AG10803 (cell line): ENCODE measurements at regions not wholly inside any gene's neighbourhood (a gene's known extent, or its start where the extent isn't known, plus 50 kb on each side); places are given as distances from the start of the nearest gene placed in this dataset.

Experiments
- DNase-seq: peaks from one replicate; pipeline ENCODE4 v3.0.0; 2010; ENCODE audit warnings: low read depth
- H3K4me3 ChIP-seq: 2 replicates; pipeline ENCODE4 v1.5.1; 2011; ENCODE audit warnings: mild to moderate bottlenecking, low read length, control low read depth
- CTCF ChIP-seq: conservative IDR thresholded peaks from 2 replicates; pipeline ENCODE4 v1.5.1; 2011; ENCODE audit warnings: mild to moderate bottlenecking, low read length, control low read depth, inconsistent platforms

- DNase-seq = no peak
- no peak overlapping the region for H3K4me3 ChIP-seq
- no peak for TF ChIP-seq CTCF
Measured at GRCh38 chr19:28885965-28886364, 327.0 kb downstream of the UQCRFS1 start.

GRCh38 chr19:28884786-28885476 lies 328.0 kb downstream of the UQCRFS1 start:
- H3K4me3 ChIP-seq = no peak overlapping the region
- DNase-seq = no peak
- no peak for TF ChIP-seq CTCF

DNA sequence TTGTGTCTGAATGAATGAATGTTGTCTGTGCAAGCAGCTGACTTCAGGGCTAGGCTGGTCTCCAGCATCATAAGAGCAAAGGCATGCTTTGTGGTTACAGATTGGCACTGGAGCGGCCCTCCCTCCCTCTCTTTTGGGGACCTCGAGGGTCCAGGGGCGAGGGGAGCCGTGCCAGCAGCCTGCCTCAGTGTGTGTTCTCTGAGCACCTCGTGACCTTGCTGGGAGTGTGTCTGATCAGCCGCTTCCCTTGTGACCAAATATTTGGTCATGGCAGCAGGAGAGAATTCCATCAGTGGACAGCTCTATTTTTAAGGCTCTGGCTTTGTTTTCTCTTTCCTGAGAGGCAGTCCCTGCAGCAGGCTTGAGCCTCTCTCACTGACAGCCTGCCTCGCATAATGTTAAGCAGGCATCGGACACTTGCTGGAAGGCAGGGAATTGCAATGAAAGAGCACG lies 329.7 kb downstream of the UQCRFS1 start:
- DNase-seq = peak; percentile 68
- H3K4me3 ChIP-seq = 0 out of 2 replicates have a peak overlapping the region, but pooled peaks have one; percentile 8
- no peak for TF ChIP-seq CTCF

GRCh38 chr19:28882818-28883217 lies 330.1 kb downstream of the UQCRFS1 start:
- no peak overlapping the region for H3K4me3 ChIP-seq
- TF ChIP-seq CTCF = no peak
- no peak for DNase-seq

GRCh38 chr19:28881616-28882015 lies 331.3 kb downstream of the UQCRFS1 start:
- no peak overlapping the region for H3K4me3 ChIP-seq
- no peak for TF ChIP-seq CTCF
- no peak for DNase-seq

DNA sequence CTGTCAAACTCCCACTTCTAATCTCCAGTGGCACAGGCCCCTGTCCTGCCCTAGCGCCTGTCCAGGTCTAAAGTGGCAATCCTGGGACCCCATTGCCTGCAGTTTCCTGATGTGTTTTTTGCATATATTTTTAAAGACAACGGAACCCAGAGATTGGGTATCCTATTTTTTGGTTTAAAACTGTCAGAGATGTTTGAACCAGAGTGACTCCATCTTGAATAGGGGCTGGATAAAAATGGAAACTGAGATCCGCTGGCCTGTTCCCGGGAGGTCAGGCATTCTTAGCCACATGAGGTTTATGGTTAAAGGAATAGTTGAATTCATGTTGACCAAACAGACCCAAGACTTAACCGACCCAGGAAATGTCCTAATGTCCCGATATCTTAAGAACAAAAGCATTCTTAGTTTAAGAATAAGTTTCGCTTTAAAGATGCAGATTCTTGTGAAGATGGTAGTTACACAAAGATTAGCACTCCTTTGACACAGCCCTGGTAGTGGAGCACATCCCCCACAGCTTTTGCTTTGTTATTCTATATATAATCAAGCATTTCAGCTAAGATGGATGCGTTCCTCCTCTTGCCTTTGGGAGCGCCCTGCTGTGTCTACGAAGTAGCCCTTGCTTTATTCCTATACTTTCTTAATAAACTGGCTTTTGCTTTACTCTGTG lies 332.1 kb downstream of the UQCRFS1 start:
- no peak for TF ChIP-seq CTCF
- H3K4me3 ChIP-seq = no peak overlapping the region
- DNase-seq = no peak
